HFFc6 (cell line): ENCODE measurements at regions not wholly inside any gene's neighbourhood (a gene's known extent, or its start where the extent isn't known, plus 50 kb on each side); places are given as distances from the start of the nearest gene placed in this dataset.
"Not testable (repeated sequence)": the region's sequence is repeated elsewhere in the genome, so short reads cannot be mapped to it uniquely, and the experiment has no call there.

ENCODE experiments used
- DNase-seq: peaks from one replicate; pipeline ENCODE4 v3.0.0-alpha.2; 2018
- H3K27ac Mint-ChIP-seq: 2 replicates; pipeline ENCODE4 v1.8.0; 2020; ENCODE audit warnings: mild to moderate bottlenecking, mixed read lengths
- H3K27me3 Mint-ChIP-seq: 2 replicates; pipeline ENCODE4 v1.8.0; 2021; ENCODE audit warnings: mild to moderate bottlenecking, moderate library complexity, mixed read lengths; ENCODE audit not compliant: insufficient read depth
- H3K36me3 Mint-ChIP-seq: 2 replicates; pipeline ENCODE4 v1.8.0; 2021; ENCODE audit warnings: low read depth, mixed read lengths
- H3K4me1 Mint-ChIP-seq: 2 replicates; pipeline ENCODE4 v1.8.0; 2020; ENCODE audit warnings: low read depth, mixed read lengths
- H3K4me3 Mint-ChIP-seq: 2 replicates; pipeline ENCODE4 v1.8.0; 2020; ENCODE audit warnings: mild to moderate bottlenecking, moderate library complexity, mixed read lengths
- H3K9me3 Mint-ChIP-seq: 2 replicates; pipeline ENCODE4 v1.8.0; 2020; ENCODE audit warnings: mild to moderate bottlenecking, mixed read lengths
- CTCF ChIP-seq: fragments of 200-600 bp; sonication (generic); IDR thresholded peaks from 2 replicates; pipeline ENCODE4 v1.5.0; 2021; ENCODE audit warnings: antibody characterized with exemption, mild to moderate bottlenecking

GRCh38 chr22:23457380-23457985 is 122.6 kb downstream of the IGLL1 start:
- no peak for TF ChIP-seq CTCF
- no peaks in the 10 kb centered on the region for H3K4me1 Mint-ChIP-seq
- H3K27me3 Mint-ChIP-seq, result peaks cover 25% of the 10 kb centered on the region

GRCh38 chr22:23456666-23457379 is 123.3 kb downstream of the IGLL1 start:
- H3K9me3 Mint-ChIP-seq, DNase-seq, H3K27ac Mint-ChIP-seq, H3K4me1 Mint-ChIP-seq, H3K36me3 Mint-ChIP-seq, H3K4me3 Mint-ChIP-seq: not testable (repeated sequence)
- peaks cover 23% of the 10 kb centered on the region for H3K27me3 Mint-ChIP-seq

More at GRCh38 chr22:23457380-23457985, 122.6 kb downstream of the IGLL1 start:
- no peaks in the 10 kb centered on the region for H3K36me3 Mint-ChIP-seq
- no peaks in the 10 kb centered on the region for H3K9me3 Mint-ChIP-seq
- no peak overlapping the region for H3K4me3 Mint-ChIP-seq
- no peak for DNase-seq
- no peak overlapping the region for H3K27ac Mint-ChIP-seq

GRCh38 chr22:23454345-23454744 is 125.7 kb downstream of the IGLL1 start:
- DNase-seq, H3K4me1 Mint-ChIP-seq, H3K4me3 Mint-ChIP-seq, H3K9me3 Mint-ChIP-seq, H3K36me3 Mint-ChIP-seq, H3K27ac Mint-ChIP-seq: not testable (repeated sequence)
- peaks cover 18% of the 10 kb centered on the region for H3K27me3 Mint-ChIP-seq

- peaks cover 14% of the 10 kb centered on the region for H3K27me3 Mint-ChIP-seq
- no peaks in the 10 kb centered on the region for H3K9me3 Mint-ChIP-seq
- no peaks in the 10 kb centered on the region for H3K4me1 Mint-ChIP-seq
- TF ChIP-seq CTCF, result no peak
- H3K36me3 Mint-ChIP-seq, result no peaks in the 10 kb centered on the region
- H3K27ac Mint-ChIP-seq, result no peak overlapping the region
- DNase-seq, result no peak
- no peak overlapping the region for H3K4me3 Mint-ChIP-seq
Measured at GRCh38 chr22:23453277-23453676, 126.8 kb downstream of the IGLL1 start.

GRCh38 chr22:23452231-23453010 is 127.7 kb downstream of the IGLL1 start:
- H3K9me3 Mint-ChIP-seq, result peaks cover 4% of the 10 kb centered on the region
- DNase-seq, result no peak

GRCh38 chr22:23451452-23452230 is 128.4 kb downstream of the IGLL1 start:
- peaks cover 12% of the 10 kb centered on the region for H3K9me3 Mint-ChIP-seq
- H3K4me3 Mint-ChIP-seq, H3K4me1 Mint-ChIP-seq, H3K27ac Mint-ChIP-seq, H3K36me3 Mint-ChIP-seq, DNase-seq, H3K27me3 Mint-ChIP-seq: not testable (repeated sequence)

More at GRCh38 chr22:23452231-23453010, 127.7 kb downstream of the IGLL1 start:
- Mint-ChIP-seq H3K36me3 (no peaks in the 10 kb centered on the region), H3K27ac (no peak overlapping the region), H3K4me3 (no peak overlapping the region), H3K27me3 (peaks cover 10% of the 10 kb centered on the region), H3K4me1 (no peaks in the 10 kb centered on the region)
- no peak for TF ChIP-seq CTCF

GRCh38 chr22:23450821-23451220 is 129.3 kb downstream of the IGLL1 start:
- H3K27ac Mint-ChIP-seq, H3K4me1 Mint-ChIP-seq, DNase-seq, H3K4me3 Mint-ChIP-seq, H3K27me3 Mint-ChIP-seq, H3K36me3 Mint-ChIP-seq: not testable (repeated sequence)
- peaks cover 17% of the 10 kb centered on the region for H3K9me3 Mint-ChIP-seq
